GM21447 (cell line): ENCODE measurements at regions not wholly inside any gene's neighbourhood (a gene's known extent, or its start where the extent isn't known, plus 50 kb on each side); places are given as distances from the start of the nearest gene placed in this dataset.
A peak's percentile ranks its signal among the peaks of the same experiment; 100 is the strongest.

Experiments
- ATAC-seq: cut with Tn5 transposase; IDR thresholded peaks from one replicate; pipeline ENCODE4 v1.9.1; 2021; ENCODE audit not compliant: unreplicated experiment

DNA sequence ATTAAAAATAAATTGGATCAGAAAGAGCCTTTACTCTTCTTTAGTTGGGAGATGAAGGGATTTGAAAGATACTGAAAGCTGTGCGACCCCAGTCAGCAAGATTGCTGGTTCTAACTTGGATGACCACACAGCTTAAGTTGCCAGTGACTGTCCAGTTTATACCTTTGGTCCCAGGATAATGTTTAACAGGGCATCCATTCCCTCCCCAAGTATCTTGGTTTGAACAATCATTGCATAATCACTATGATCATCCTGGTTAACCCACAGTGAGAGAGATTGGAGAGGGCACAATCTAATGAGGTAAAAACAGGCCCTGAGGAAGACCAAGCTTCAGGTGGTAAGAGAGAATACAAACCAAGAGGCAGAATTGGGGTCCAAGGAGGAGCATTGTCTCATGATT lies 798.3 kb downstream of the MAFB start:
- no peak for ATAC-seq

DNA sequence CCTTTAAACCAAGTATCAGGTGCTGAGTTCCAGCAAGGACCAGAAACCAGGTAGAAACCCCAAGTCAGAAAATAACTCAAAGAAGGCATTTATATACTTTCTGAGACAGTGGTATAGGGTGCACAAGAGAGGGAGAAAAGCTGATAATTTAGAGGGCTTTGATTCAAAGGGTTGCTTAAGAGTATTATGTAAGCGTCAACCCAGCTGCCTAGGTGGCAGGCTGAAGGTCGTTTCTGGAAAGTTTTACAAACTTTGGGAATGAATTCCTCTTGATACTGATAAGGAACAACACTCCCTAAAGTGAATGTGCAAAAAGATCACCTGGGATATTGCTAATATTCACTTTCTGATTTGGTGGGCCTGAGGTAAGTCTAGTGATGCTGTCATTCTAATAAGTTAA lies 800.7 kb downstream of the MAFB start:
- no peak for ATAC-seq

DNA sequence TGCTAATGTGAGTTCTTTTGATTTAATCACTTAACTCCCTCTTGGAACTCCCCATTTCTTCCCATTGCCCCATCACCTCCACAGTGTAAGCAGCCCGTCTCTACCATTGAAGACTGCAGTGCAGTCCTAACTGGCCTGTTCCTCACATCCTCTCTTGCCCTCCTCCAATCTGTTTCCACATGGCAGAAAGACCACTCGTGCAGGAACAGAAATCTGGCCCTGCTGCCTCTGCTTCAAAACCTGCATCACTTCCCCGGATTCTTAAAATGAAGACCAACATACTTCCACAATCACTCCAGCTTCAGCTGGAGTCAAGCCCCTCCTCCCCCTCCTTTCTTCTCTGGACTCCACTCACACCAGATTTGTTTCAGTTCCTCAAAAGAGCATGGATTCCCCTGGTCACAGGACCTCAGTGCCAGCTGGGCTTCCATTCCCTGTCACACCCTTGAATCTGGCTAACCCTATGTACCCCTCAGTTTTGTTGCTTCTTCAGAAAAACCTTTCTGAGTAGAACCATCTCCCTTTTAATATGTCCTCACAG lies 802.3 kb downstream of the MAFB start:
- ATAC-seq, result no peak

DNA sequence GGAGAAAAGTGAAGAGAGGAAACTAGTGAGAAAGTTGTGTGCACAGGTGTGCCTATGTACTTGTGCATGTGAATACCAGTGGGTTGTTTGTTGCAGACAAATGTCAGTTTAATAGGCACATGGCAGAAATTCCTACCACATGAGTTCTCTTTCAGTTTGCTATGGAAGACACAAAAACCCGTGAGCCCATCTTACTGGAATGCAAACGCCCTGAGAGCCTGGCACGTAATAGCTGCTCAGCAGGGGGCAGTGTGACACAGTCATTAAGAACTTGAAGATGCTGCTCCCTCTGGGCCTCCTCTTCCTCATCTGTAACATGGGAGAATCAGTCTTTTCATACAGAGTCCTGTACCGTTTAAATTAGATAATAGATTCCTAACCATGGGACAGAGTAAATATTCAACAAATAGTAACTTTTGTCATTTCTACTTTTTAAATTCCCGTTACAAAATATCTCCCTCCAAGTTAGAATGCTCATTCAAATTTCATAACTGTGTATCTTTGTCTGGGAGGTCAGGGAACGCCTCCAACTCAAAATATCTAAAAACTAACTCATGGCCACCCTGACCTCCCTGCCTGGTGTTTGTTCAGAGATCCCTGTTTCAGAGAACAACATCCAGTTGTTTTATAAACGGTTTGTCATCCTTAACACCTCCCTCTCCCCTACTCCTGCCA lies 802.9 kb downstream of the MAFB start:
- no peak for ATAC-seq

DNA sequence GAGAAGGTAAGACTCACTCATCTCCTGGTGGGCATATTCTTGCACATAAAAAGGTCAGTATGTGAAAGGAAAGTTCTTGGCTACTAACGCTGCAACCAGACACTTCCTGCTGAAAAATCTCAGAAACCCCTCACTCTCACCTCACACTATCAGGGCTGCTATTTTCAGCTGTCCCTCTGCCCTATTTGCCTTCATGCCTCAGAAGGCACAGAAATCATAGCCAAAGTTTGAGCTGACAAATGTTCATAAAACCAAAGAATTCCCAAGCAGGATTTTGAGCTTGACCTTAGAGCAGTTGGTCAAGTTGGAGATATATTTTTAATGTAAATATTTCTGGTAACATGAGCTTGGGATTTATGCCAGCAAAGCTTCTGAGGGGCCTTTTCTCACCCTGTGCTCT lies 806.2 kb downstream of the MAFB start:
- ATAC-seq, result no peak

DNA sequence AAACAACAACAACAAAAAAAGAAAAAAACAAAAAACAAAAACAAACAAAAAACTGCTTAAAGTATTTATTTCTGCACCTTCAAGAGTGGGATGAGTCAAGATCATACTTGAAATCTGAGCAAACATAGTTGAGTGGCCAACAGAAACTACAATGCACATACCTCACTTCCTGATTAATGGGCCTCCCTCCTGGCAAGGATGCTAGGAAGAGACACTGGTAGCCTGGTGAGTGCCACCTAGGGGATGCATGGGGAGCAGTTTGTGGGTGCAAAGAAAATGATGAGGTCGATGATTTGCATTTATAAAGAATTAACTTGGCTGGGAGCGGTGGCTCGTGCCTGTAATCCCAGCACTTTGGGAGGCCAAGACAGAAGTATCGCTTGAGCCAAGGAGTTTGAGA lies 808.1 kb downstream of the MAFB start:
- no peak for ATAC-seq

DNA sequence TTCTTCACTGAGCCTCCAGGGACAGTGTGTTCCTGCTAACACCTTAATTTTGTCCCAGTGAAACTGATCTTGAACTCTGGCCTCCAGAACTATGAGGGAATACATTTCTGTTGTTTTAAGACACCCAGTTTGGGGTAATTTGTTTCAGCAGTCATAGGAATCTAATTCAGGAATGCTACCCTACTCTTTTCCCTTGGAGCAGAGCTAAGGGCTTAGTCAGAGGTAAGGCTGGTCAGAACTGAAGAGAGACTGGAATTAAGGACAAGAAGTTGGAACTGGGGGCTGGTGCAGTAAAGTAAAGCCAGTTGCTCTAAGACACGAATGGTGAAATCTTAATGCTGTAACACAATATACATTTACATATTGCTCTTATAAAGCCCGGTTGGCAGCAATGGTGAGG lies 809.7 kb downstream of the MAFB start:
- ATAC-seq, result no peak

DNA sequence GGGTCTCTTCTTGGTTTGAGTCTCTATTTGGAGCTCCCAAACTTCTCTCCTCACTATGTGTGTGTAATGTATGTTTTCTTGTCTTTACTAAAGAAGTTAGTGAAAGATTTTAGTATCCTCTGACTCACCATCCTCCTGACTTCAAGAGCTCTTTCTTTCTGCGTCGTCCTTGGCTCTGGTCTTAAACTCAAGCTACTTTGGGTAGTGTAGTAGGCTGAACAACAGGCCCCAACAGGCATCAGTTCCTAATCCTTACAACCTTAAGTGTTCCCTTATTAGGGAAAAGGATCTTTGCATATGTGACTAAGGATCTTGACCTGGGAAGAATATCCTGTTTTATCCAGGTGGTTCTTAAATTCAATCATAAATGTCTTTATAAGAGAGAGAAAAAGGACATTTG lies 810.2 kb downstream of the MAFB start:
- no peak for ATAC-seq

DNA sequence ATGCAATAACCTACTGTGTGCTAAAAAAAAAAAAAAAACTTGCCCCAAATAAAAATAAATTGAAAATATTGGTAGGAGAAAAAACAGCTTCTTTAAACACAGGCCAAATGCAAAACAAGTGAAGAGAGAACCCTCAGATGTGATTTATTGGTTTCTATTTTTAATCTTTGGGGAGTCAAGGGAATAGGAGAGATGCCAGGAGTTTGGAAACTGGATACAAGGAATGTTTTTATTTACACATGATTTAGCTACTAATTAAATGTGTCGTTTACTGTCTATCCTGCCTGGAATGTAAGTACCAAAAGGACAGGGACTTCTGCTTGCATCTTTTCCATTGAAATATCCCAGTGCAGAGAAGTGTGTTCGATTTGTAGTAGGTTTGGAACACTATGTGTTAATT lies 810.7 kb downstream of the MAFB start:
- no peak for ATAC-seq

DNA sequence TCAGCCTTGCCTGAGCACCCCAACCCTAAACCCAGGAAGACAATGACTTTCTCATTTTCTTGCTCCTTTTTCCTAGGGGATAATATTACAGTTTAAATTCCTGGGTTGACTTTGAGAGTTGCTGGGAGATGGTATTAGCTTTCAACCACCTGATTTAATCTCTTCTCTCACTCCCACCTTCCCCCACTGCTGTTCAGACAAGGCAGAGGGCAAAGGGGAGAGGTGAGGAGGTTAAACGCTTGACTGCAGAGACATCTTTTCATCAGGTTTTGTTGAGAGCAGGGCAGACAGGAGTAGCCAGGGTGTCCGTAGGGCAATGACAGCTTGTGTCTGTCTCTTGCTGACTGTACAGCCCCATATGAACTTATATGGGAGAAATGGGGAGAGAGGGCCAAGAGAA lies 811.2 kb downstream of the MAFB start:
- no peak for ATAC-seq

DNA sequence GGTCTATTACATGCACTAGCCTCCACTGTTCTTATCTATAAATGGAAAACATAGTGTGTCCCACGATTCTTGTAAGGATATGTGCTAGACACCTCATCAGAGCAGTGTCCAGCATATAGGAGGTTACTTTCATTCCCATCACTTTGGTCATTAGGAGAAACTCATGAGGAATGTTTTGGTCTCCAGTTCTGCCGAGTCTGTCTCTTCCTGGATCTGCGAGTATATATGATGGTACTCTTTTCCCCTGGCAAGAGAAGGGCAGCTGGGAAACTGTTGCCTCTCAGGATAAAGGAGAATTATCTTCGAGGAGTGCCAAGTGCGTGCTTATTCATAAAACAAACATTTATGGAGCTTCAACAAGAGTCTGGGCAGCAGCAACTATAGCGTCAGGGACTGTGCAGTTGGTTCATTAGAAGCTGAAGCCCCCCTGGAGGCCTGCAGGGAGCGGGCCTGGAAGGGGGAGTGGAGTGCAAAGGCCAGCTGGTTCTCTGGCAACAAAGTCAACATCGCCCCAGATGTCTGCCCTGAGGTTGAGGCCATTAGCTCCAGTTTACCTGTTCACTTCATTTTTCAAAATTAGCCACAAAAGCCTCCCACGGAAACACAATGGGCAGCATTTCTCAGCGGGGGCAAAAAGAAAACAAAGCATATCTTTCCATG lies 811.9 kb downstream of the MAFB start:
- ATAC-seq, result no peak

DNA sequence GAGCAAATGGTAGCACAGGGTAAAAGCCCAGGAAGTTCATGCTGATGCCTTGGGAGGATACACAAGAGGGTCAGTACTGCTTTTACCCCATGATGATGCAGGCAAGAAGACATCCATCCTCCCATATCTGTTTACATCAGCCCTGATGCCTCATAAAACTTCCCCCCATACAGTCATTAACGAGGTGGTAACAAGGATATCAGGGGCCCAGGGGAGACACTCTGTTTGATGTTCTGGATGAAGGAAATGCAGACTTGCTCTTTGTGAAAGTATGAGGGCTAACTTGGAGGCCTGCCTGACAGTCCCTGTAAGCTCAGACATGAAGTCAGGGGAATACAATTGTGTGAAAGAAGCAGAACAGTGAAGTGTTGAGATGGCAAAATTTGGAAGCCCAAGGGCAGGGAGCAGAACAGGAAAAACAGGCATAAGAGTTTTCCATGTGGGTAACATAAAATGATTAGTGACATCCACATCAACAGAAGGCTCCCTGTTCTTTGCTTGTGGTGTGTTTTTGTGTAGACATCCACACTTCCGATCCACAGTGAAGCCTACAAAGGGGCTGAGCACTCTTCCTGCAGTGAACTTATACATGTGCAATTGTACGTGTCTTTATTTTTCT lies 813.4 kb downstream of the MAFB start:
- no peak for ATAC-seq

DNA sequence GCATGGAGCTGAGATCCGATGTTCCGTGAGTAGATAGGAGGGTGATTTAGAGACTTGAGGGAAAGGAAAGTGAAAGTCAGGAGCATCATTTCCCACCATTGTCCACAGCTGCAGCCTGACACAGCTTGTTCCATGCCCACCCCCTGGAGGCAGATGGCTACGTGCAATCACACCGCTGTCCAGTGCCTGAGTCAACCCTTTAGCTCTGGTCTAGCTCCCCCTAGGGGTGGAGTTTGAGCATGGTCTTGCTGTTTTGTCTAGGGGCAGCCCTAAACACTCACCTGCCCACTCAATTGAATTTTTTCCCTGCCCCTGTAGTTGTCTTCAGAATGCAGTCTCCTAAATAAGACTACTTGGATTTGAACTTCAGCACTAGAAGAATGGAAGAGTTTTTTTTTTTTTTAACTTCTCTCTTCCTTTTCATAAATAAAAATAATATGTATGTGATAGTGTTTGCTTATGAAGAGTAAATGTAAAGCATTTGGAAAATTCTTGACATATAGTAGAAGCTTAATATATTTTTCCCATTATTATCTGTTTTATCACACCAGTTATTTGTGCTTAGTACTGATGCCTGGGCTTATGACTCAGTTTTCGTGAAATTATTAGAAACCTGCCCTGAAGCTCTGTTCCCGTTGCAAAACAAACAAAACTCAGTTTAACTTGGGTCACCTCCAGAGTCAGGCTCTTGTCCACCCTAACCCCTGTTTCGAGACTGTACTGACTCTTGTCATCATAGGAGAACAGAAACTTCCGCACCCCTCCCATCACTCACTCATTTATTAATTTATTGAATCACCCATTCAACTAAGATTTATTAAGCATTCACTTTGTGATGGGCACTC lies 814.8 kb downstream of the MAFB start:
- ATAC-seq, result peak; percentile 83

DNA sequence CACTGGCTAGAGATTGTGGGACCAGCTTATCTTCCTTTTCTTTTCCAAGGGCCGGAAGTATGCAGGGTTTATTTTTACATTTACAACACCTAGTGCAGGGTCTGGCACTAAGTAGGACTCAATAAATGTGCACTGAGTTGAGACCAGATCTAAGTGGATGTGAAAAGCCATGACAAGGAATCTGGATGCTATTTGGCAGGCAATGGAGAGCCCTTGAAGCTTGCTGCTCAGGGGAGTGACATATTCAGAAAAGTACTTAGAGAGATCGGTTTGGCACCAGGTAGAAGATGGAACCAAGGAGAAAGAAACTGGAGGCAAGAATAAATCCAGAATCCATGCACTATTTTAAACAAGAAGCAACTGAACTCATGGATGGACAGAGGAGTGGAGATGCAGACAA lies 815.8 kb downstream of the MAFB start:
- ATAC-seq, result no peak

DNA sequence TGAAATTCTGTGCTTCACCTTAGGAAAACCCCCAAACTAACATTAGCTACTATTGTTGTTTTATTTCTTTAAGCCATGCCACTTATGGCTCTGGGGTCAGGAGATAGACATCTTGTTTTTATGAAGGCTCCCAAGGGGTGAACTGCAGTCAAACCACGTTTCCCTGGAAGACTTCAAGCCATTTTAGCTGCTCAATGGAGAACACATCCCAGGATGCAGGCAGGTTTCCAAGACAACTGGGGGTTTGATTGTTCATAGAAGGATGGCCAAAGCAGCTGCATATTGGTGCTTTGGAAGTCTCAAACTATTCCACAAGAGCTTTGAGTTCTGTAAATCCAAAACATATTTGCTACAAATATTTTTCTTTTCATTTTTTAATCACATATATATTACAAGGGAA lies 818.0 kb downstream of the MAFB start:
- ATAC-seq, result no peak

DNA sequence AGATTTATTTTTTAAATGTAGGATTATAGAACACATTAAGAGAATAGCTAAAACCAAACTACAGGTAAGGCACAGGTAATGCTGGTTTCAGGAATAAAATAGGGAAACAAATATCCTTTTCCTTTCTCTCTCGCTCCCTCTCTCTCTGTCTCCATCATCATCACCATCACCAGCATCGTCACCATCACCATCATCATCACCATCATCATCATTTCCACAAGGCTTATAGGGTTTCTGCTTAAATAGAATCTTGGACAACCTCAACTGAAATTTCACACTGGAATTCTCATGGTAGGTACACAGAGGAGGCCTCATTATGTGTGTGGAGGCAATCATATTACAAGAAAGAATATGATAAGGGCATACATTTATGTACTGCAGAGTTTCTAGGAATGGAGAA lies 823.6 kb downstream of the MAFB start:
- no peak for ATAC-seq

DNA sequence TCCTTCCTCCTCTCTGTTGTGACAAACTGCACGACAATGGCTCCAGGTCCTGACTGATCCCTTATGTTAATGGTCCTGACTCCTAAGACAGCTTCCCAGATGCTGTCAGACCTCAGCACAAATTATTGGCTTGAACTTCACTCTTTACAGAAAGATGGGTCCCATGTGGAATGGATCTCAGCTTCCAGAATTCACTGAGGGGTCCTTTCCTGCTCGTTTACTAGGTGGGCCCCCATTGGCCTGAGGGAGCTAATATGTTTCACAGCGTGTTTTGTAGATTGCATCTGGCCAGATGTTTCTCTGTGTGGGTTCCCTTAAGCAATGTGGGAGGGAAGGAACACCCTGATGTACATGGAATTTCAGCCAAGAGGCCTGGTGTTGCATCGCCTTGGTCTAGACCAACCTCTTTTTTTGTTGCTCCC lies 826.6 kb downstream of the MAFB start:
- no peak for ATAC-seq

DNA sequence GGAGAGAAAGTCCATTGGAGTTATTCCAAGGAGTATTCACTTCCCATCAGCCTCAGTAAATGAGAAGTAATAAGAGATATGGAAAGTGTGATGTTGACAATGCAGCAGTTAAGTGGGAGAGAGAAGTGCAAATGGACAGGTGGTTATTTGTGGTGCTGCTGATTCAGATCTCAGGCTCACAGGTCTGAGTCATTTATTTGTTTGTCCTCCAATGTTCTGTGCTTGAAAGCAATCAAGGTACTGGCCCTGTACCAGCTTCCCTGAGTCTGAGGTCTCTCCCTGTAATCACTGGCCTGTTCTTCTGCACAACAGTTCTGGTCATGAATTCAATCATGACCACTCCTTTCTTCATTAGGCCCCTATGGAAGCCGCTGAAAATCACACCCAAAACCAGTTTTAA lies 827.7 kb downstream of the MAFB start:
- ATAC-seq, result no peak

DNA sequence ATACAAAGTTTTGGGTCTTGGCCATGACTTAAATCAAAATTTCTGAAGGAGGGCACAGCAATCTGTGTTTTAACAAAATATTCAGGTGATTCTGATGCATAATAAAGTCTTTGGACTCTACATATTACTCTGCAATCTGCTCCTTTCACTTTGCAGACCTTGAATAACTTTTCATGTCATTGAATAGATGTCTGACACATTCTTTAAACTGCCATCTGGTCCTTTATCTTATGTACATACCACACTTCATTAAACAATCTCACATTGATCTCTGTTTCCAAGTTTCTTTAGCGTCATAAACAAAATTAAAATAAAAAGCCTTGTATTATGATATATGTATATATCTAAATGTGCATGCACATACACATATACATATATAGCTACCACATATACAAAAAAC lies 831.2 kb downstream of the MAFB start:
- ATAC-seq, result no peak

DNA sequence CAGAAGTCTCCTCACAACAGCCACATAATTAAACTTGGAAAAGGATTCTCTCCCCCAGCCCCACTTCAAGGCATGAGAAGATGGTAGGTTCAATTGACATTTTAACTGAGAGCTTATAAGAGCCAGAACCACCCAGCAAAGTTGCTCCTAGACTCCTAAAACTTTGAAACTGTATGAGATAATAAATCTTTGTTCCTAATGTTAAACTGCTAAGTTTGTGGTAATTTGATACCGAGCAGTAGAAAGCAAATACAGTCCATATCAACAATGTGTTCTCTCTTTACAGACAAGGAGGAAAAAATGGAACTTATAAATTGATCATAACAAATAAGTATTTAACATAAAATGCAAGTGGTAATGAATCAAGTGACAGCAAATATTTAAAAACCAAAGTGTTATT lies 831.8 kb downstream of the MAFB start:
- no peak for ATAC-seq

DNA sequence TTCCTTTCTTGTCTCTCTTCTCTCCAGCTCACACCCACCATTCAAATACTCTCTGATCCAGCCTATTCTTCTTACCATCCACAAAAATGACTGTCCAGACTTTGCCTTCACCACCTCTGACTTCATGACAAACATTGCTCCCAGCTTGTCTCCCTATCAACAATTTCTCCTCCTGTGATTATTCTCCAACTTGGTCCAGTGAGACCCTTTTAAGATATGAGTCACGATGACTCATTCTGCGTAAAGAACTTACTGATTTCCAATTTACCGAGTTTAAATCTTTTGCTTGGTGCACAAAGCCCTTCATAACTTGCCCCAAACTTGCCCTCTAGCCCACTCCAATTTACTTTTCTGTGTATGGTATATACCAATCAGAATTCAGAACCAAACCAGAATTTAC lies 833.2 kb downstream of the MAFB start:
- no peak for ATAC-seq
